Thyroid gland (tissue), 4 donors: ENCODE measurements at regions not wholly inside any gene's neighbourhood (a gene's known extent, or its start where the extent isn't known, plus 50 kb on each side); places are given as distances from the start of the nearest gene placed in this dataset.

Source experiments
- DNase-seq, 2 donors: peaks; one replicate each; pipeline ENCODE4 v3.0.0-alpha.2; 2019
- H3K27ac ChIP-seq, 3 donors: fragments of 200-600 bp; sonication (generic); 1 replicate in 2 of 3; 2 replicates in 1 of 3; pipeline ENCODE4 v1.5.1; 2016 to 2019; ENCODE audit warnings: mild to moderate bottlenecking in 1 of 3, moderate library complexity in 1 of 3
- H3K27me3 ChIP-seq: fragments of 200-600 bp; sonication (generic); one replicate; pipeline ENCODE4 v1.5.1; 2019
- H3K36me3 ChIP-seq, 2 donors: fragments of 200-600 bp; sonication (generic); one replicate each; pipeline ENCODE4 v1.5.1; 2016 to 2019
- H3K4me1 ChIP-seq, 2 donors: fragments of 200-600 bp; sonication (generic); one replicate each; pipeline ENCODE4 v1.5.1; 2017 to 2019
- H3K4me3 ChIP-seq, 3 donors: fragments of 200-600 bp; sonication (generic); replicated peaks in 1 of 3; 1 replicate in 2 of 3; 2 replicates in 1 of 3; pipeline ENCODE4 v1.5.1; 2016; ENCODE audit warnings: mild to moderate bottlenecking in 1 of 3
- H3K9me3 ChIP-seq: fragments of 200-600 bp; sonication (generic); one replicate; pipeline ENCODE4 v1.5.1; 2017
- CTCF ChIP-seq, 6 experiments: fragments of 200-600 bp in 3 of 6; fragments of 450-650 bp in 3 of 6; sonication (generic) in 3 of 6; IDR thresholded peaks; one replicate each; pipeline ENCODE4 v1.5.1; 2016 to 2019; ENCODE audit warnings: antibody characterized with exemption in 6 of 6, mild to moderate bottlenecking in 2 of 6, inconsistent platforms in 1 of 6, moderate library complexity in 1 of 6
- POLR2A ChIP-seq, 2 donors: fragments of 450-650 bp; IDR thresholded peaks; one replicate each; pipeline ENCODE4 v1.6.1; 2017; ENCODE audit warnings: antibody characterized with exemption in 2 of 2, mild to moderate bottlenecking in 2 of 2, moderate library complexity in 1 of 2
- WGBS, 2 donors: methylation state at CpG; one replicate each; pipeline ENCODE4 v1.1.5; 2017; 5-methylcytosine and 5-hydroxymethylcytosine counted together
- intact Hi-C: fragments of 100-400 bp; cut with DNase I; formaldehyde crosslinking; loops from one replicate; pipeline ENCODE4 v1.15.1; 2023

GRCh38 chr15:58288592-58288991 is 143.2 kb upstream of the LIPC start:
- 87 to 95% methylated on average over 3 of the region's 3 CpGs for WGBS, 2 donors
- Histone ChIP-seq H3K4me1 (peaks cover 0 to 3% of the 10 kb centered on the region in 2 donors), H3K36me3 (no peaks in the 10 kb centered on the region), H3K9me3 (no peaks in the 10 kb centered on the region), H3K4me3 (no peak overlapping the region), H3K27ac (no peak overlapping the region), H3K27me3 (no peaks in the 10 kb centered on the region)
- no peak for DNase-seq
- TF ChIP-seq POLR2A (IDR thresholded peaks at IDR 0.05) (no peak), CTCF (IDR thresholded peaks at IDR 0.05) (no peak)
- intact Hi-C loops: no loop called here

- Histone ChIP-seq H3K4me1 (peaks cover 4 to 15% of the 10 kb centered on the region in 2 donors), H3K27ac (no peak overlapping the region), H3K9me3 (no peaks in the 10 kb centered on the region), H3K27me3 (no peaks in the 10 kb centered on the region), H3K36me3 (no peaks in the 10 kb centered on the region), H3K4me3 (no peak overlapping the region)
- TF ChIP-seq CTCF (IDR thresholded peaks at IDR 0.05) (no peak), POLR2A (IDR thresholded peaks at IDR 0.05) (no peak)
- no peak for DNase-seq
- intact Hi-C loops: no loop called here
Measured at GRCh38 chr15:58291848-58292247, 139.9 kb upstream of the LIPC start.

GRCh38 chr15:58292751-58293175 is 139.0 kb upstream of the LIPC start:
- H3K4me3 ChIP-seq: no peak overlapping the region
- H3K36me3 ChIP-seq: no peaks in the 10 kb centered on the region
- TF ChIP-seq POLR2A (IDR thresholded peaks at IDR 0.05) (no peak), CTCF (IDR thresholded peaks at IDR 0.05) (no peak)
- intact Hi-C loops: no loop called here
- DNase-seq: no peak
- peaks cover 7 to 22% of the 10 kb centered on the region in 2 donors for H3K4me1 ChIP-seq
- no peaks in the 10 kb centered on the region for H3K27me3 ChIP-seq
- WGBS, 2 donors: 91 to 92% methylated on average over 3 of the region's 3 CpGs
- H3K9me3 ChIP-seq: no peaks in the 10 kb centered on the region
- no peak overlapping the region for H3K27ac ChIP-seq

- Histone ChIP-seq H3K36me3 (no peaks in the 10 kb centered on the region), H3K4me1 (peaks cover 8 to 27% of the 10 kb centered on the region in 2 donors), H3K4me3 (no peak overlapping the region), H3K27me3 (no peaks in the 10 kb centered on the region), H3K9me3 (no peaks in the 10 kb centered on the region), H3K27ac (peak overlapping the region; percentile 2 to 27 (median 17))
- DNase-seq: peak; percentile 51 to 66
- TF ChIP-seq POLR2A (IDR thresholded peaks at IDR 0.05): no peak
- TF ChIP-seq CTCF (IDR thresholded peaks at IDR 0.05): no peak
- intact Hi-C loops: no loop called here
- whole genome bisulfite sequencing, 2 donors: 47 to 55% methylated on average over 8 of the region's 8 CpGs
Measured at GRCh38 chr15:58293622-58294550, 137.9 kb upstream of the LIPC start.

- intact Hi-C loops: no loop called here
- Histone ChIP-seq H3K36me3 (no peaks in the 10 kb centered on the region), H3K4me1 (peaks cover 13 to 36% of the 10 kb centered on the region in 2 donors), H3K4me3 (no peak overlapping the region), H3K27me3 (no peaks in the 10 kb centered on the region), H3K27ac (peak overlapping the region in 1 of 3 donors; percentile 27), H3K9me3 (no peaks in the 10 kb centered on the region)
- WGBS, 2 donors: 77 to 85% methylated on average over 2 of the region's 2 CpGs
- DNase-seq: no peak
- no peak for TF ChIP-seq POLR2A (IDR thresholded peaks at IDR 0.05)
- no peak for TF ChIP-seq CTCF (IDR thresholded peaks at IDR 0.05)
Measured at GRCh38 chr15:58294681-58295254, 137.0 kb upstream of the LIPC start.
